Breast epithelium (tissue), 3 donors: ENCODE measurements at regions not wholly inside any gene's neighbourhood (a gene's known extent, or its start where the extent isn't known, plus 50 kb on each side); places are given as distances from the start of the nearest gene placed in this dataset.
"Not testable (repeated sequence)": the region's sequence is repeated elsewhere in the genome, so short reads cannot be mapped to it uniquely, and the experiment has no call there.

ENCODE experiments used
- CTCF ChIP-seq, 3 donors: fragments of 450-650 bp; IDR thresholded peaks; one replicate each; pipeline ENCODE4 v1.5.1; 2016 to 2017; ENCODE audit warnings: antibody characterized with exemption in 3 of 3, mild to moderate bottlenecking in 3 of 3, moderate library complexity in 3 of 3
- POLR2A ChIP-seq: fragments of 450-650 bp; IDR thresholded peaks from one replicate; pipeline ENCODE4 v1.6.1; 2016; ENCODE audit warnings: antibody characterized with exemption, mild to moderate bottlenecking, moderate library complexity
- POLR2AphosphoS5 ChIP-seq, 3 donors: sonication (generic); formaldehyde crosslinking; IDR thresholded peaks; one replicate each; pipeline ENCODE4 v1.6.1; 2017; ENCODE audit warnings: antibody characterized with exemption in 3 of 3

DNA sequence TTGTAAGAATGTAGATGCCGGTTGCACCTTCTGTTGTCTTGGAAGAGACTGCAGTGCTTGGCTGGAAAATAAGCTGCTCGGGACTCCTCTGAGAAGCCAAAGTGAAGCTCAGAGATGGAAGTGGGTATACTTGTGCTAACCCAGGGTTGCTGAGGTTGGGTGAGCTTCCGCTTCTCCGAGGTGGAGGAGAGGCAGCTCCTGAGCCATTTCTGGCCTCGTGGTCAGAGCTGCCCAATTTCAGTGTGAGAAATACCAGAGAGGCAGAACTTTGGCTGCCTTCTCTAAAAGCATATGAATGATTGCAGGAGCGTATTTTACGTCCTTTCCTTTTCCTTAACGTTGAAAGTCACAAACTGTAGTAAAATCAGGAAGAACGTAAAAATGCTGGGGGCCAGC, 292.0 kb upstream of the PLGLB2 start:
- TF ChIP-seq CTCF (IDR thresholded peaks at IDR 0.05); POLR2A; POLR2AphosphoS5 (IDR thresholded peaks at IDR 0.05): not testable (repeated sequence)
